Ovary (tissue), 1 donor: ENCODE measurements at regions not wholly inside any gene's neighbourhood (a gene's known extent, or its start where the extent isn't known, plus 50 kb on each side); places are given as distances from the start of the nearest gene placed in this dataset.

ENCODE experiments used
- EP300 ChIP-seq: sonication (generic); formaldehyde crosslinking; IDR thresholded peaks from one replicate; pipeline ENCODE4 v1.6.1; 2017; ENCODE audit warnings: antibody characterized with exemption
- POLR2A ChIP-seq: fragments of 450-650 bp; IDR thresholded peaks from one replicate; pipeline ENCODE4 v1.6.1; 2017; ENCODE audit warnings: antibody characterized with exemption, mild to moderate bottlenecking, moderate library complexity

DNA sequence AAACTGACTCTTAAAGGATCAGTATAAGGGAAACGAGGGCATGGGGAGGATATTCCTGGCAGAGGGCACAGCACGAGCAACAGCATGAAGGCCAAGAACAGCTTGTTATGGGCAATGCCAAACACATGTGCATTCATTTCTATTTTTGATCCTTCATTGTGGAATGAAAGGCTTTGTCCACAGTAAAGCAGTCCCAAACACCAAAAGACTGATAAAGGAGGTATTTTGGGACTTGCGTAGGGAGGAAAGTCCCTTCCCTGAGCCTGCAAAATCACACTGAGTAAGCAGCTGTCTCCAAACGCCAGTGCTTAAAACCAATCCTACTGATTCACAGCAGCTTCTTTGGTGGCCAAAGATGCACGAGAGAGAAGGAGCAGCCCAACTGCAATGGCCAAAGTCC, 138.2 kb downstream of the UNC5CL start:
- TF ChIP-seq POLR2A = no peak
- no peak for TF ChIP-seq EP300
